ENCODE measurements at regions not wholly inside any gene's neighbourhood (a gene's known extent, or its start where the extent isn't known, plus 50 kb on each side); places are given as distances from the start of the nearest gene placed in this dataset.
"Not testable (repeated sequence)": the region's sequence is repeated elsewhere in the genome, so short reads cannot be mapped to it uniquely, and the experiment has no call there.

GRCh38 chr4:155011163-155011780 lies 197.2 kb upstream of the NPY2R start:
- DNase-seq (ENCODE audit: extremely low read depth in 1 of 11, low read depth in 9 of 11, low spot score in 4 of 11), result no peak

GRCh38 chr4:155012469-155012868 lies 196.0 kb upstream of the NPY2R start:
- no peak for DNase-seq (ENCODE audit: extremely low read depth in 1 of 11, low read depth in 9 of 11, low spot score in 4 of 11)

- no peak for DNase-seq (ENCODE audit: extremely low read depth in 1 of 11, low read depth in 9 of 11, low spot score in 4 of 11)
Measured at GRCh38 chr4:155017426-155017825, 191.0 kb upstream of the NPY2R start.

- DNase-seq (ENCODE audit: extremely low read depth in 1 of 11, low read depth in 9 of 11, low spot score in 4 of 11), result peak in 8 of 11 donors; percentile 3 to 43 (median 17)
Measured at GRCh38 chr4:155025762-155026457, 182.5 kb upstream of the NPY2R start.

- no peak for DNase-seq (ENCODE audit: extremely low read depth in 1 of 11, low read depth in 9 of 11, low spot score in 4 of 11)
Measured at GRCh38 chr4:155026715-155027114, 181.7 kb upstream of the NPY2R start.

- DNase-seq (ENCODE audit: extremely low read depth in 1 of 11, low read depth in 9 of 11, low spot score in 4 of 11), result no peak
Measured at GRCh38 chr4:155032521-155033229, 175.8 kb upstream of the NPY2R start.

GRCh38 chr4:155033604-155034003 lies 174.8 kb upstream of the NPY2R start:
- DNase-seq (ENCODE audit: extremely low read depth in 1 of 11, low read depth in 9 of 11, low spot score in 4 of 11), result no peak

- no peak for DNase-seq (ENCODE audit: extremely low read depth in 1 of 11, low read depth in 9 of 11, low spot score in 4 of 11)
Measured at GRCh38 chr4:155037031-155037430, 171.4 kb upstream of the NPY2R start.

- no peak for DNase-seq (ENCODE audit: extremely low read depth in 1 of 11, low read depth in 9 of 11, low spot score in 4 of 11)
Measured at GRCh38 chr4:155038459-155038858, 170.0 kb upstream of the NPY2R start.

- no peak for DNase-seq (ENCODE audit: extremely low read depth in 1 of 11, low read depth in 9 of 11, low spot score in 4 of 11)
Measured at GRCh38 chr4:155039162-155039561, 169.3 kb upstream of the NPY2R start.

- no peak for DNase-seq (ENCODE audit: extremely low read depth in 1 of 11, low read depth in 9 of 11, low spot score in 4 of 11)
Measured at GRCh38 chr4:155040031-155040430, 168.4 kb upstream of the NPY2R start.

GRCh38 chr4:155042014-155042413 lies 166.4 kb upstream of the NPY2R start:
- DNase-seq (ENCODE audit: extremely low read depth in 1 of 11, low read depth in 9 of 11, low spot score in 4 of 11), result no peak

- not testable (repeated sequence) for DNase-seq (ENCODE audit: extremely low read depth in 1 of 11, low read depth in 9 of 11, low spot score in 4 of 11)
Measured at GRCh38 chr4:155044251-155044650, 164.2 kb upstream of the NPY2R start.

GRCh38 chr4:155047755-155048154 lies 160.7 kb upstream of the NPY2R start:
- no peak for DNase-seq (ENCODE audit: extremely low read depth in 1 of 11, low read depth in 9 of 11, low spot score in 4 of 11)

- DNase-seq (ENCODE audit: extremely low read depth in 1 of 11, low read depth in 9 of 11, low spot score in 4 of 11), result not testable (repeated sequence)
Measured at GRCh38 chr4:155054042-155054441, 154.4 kb upstream of the NPY2R start.

GRCh38 chr4:155060419-155060818 lies 148.0 kb upstream of the NPY2R start:
- peak in 3 of 11 donors; percentile 1 to 5 (median 2) for DNase-seq (ENCODE audit: extremely low read depth in 1 of 11, low read depth in 9 of 11, low spot score in 4 of 11)

GRCh38 chr4:155060873-155061272 lies 147.6 kb upstream of the NPY2R start:
- no peak for DNase-seq (ENCODE audit: extremely low read depth in 1 of 11, low read depth in 9 of 11, low spot score in 4 of 11)

GRCh38 chr4:155062948-155063347 lies 145.5 kb upstream of the NPY2R start:
- no peak for DNase-seq (ENCODE audit: extremely low read depth in 1 of 11, low read depth in 9 of 11, low spot score in 4 of 11)

- not testable (repeated sequence) for DNase-seq (ENCODE audit: extremely low read depth in 1 of 11, low read depth in 9 of 11, low spot score in 4 of 11)
Measured at GRCh38 chr4:155064934-155065333, 143.5 kb upstream of the NPY2R start.

GRCh38 chr4:155066871-155067270 lies 141.6 kb upstream of the NPY2R start:
- no peak for DNase-seq (ENCODE audit: extremely low read depth in 1 of 11, low read depth in 9 of 11, low spot score in 4 of 11)

Data from renal cortex interstitium (tissue), 11 donors.